KMS-11 (cell line): ENCODE measurements at regions not wholly inside any gene's neighbourhood (a gene's known extent, or its start where the extent isn't known, plus 50 kb on each side); places are given as distances from the start of the nearest gene placed in this dataset.

Experiments used
- H2AFZ ChIP-seq: fragments of 200-600 bp; sonication (generic); 2 replicates; pipeline ENCODE4 v1.6.1; 2016; ENCODE audit warnings: antibody characterized with exemption, mixed run types, low read depth
- H3K27ac ChIP-seq: fragments of 200-600 bp; sonication (generic); 2 replicates; pipeline ENCODE4 v1.6.1; 2016; ENCODE audit warnings: mild to moderate bottlenecking, mixed run types
- H3K27me3 ChIP-seq: fragments of 200-600 bp; sonication (generic); 2 replicates; pipeline ENCODE4 v1.6.1; 2017; ENCODE audit warnings: mild to moderate bottlenecking, low read depth, mixed run types, moderate library complexity; ENCODE audit not compliant: insufficient read depth
- H3K36me3 ChIP-seq: fragments of 200-600 bp; sonication (generic); 2 replicates; pipeline ENCODE4 v1.6.1; 2017; ENCODE audit warnings: mild to moderate bottlenecking, mixed run types; ENCODE audit not compliant: insufficient read depth
- H3K4me1 ChIP-seq: fragments of 200-600 bp; sonication (generic); 2 replicates; pipeline ENCODE4 v1.6.1; 2016; ENCODE audit warnings: mild to moderate bottlenecking, low read depth, mixed run types; ENCODE audit not compliant: poor library complexity, severe bottlenecking
- H3K4me2 ChIP-seq: fragments of 200-600 bp; sonication (generic); 2 replicates; pipeline ENCODE4 v1.7.0; 2016; ENCODE audit warnings: mild to moderate bottlenecking, mixed run types
- H3K4me3 ChIP-seq: fragments of 200-600 bp; sonication (generic); IDR thresholded peaks from 2 replicates; pipeline ENCODE4 v1.6.1; 2017; ENCODE audit warnings: low read depth, low read length, mixed read lengths; ENCODE audit not compliant: insufficient read depth
- H3K79me2 ChIP-seq: fragments of 200-600 bp; sonication (generic); 2 replicates; pipeline ENCODE4 v1.6.1; 2016; ENCODE audit warnings: low read depth, mixed run types; ENCODE audit not compliant: insufficient read depth
- H3K9ac ChIP-seq: fragments of 200-600 bp; sonication (generic); 2 replicates; pipeline ENCODE4 v1.6.1; 2016; ENCODE audit warnings: mild to moderate bottlenecking, mixed run types
- H4K20me1 ChIP-seq: fragments of 200-600 bp; sonication (generic); 2 replicates; pipeline ENCODE4 v1.6.1; 2016; ENCODE audit warnings: mild to moderate bottlenecking, mixed run types; ENCODE audit not compliant: insufficient read depth
- CTCF ChIP-seq: fragments of 200-600 bp; sonication (generic); conservative IDR thresholded peaks from 2 replicates; pipeline ENCODE4 v1.6.1; 2017; ENCODE audit warnings: low read depth, mild to moderate bottlenecking, antibody characterized with exemption, low read length, moderate library complexity, mixed read lengths

GRCh38 chr6:141451181-141451510 is 681.6 kb upstream of the GJE1 start:
- Histone ChIP-seq H3K4me3 (no peak overlapping the region), H3K27ac (no peak overlapping the region), H2AFZ (no peak overlapping the region), H3K27me3 (no peaks in the 10 kb centered on the region), H4K20me1 (no peaks in the 10 kb centered on the region), H3K4me1 (no peaks in the 10 kb centered on the region), H3K9ac (no peak overlapping the region), H3K4me2 (no peak overlapping the region), H3K79me2 (no peaks in the 10 kb centered on the region), H3K36me3 (no peaks in the 10 kb centered on the region)
- no peak for TF ChIP-seq CTCF

DNA sequence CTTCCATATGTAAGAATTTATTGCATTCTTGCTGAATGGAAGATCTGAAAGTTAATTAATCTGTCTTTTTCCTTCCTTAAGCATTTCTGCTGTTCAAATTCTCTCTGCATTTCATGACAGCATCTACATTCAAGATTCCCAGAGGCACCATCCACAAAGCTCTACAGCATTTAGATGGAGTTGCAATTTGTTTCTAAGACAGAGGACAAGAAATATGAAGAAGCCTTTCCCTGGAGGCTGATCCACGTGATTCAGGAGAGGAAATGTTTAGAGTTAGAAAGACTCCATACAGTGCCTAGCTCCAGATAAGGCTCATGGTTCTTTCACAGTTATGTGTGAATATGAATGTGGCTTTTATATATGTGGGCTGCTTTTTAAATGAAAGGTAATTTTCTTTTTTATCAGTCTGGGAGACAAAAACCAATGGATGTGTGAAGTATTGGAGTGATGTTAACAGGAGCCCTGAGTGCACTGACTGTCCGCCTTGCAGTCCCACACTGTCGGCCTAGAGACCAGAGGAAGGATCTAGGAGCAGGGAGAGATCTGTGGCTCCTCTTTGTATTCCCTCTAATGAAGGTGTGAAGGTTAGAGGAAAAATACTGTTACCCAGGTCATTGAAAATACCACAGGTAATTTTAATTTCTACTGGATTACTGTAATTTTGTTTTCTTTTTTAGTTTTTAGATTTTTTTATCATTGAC is 686.6 kb upstream of the GJE1 start:
- Histone ChIP-seq H2AFZ (no peak overlapping the region), H3K9ac (no peak overlapping the region), H3K27me3 (no peaks in the 10 kb centered on the region), H3K4me1 (no peaks in the 10 kb centered on the region), H3K4me2 (no peak overlapping the region), H3K36me3 (no peaks in the 10 kb centered on the region), H4K20me1 (no peaks in the 10 kb centered on the region), H3K4me3 (no peak overlapping the region), H3K79me2 (no peaks in the 10 kb centered on the region), H3K27ac (no peak overlapping the region)
- TF ChIP-seq CTCF = no peak

DNA sequence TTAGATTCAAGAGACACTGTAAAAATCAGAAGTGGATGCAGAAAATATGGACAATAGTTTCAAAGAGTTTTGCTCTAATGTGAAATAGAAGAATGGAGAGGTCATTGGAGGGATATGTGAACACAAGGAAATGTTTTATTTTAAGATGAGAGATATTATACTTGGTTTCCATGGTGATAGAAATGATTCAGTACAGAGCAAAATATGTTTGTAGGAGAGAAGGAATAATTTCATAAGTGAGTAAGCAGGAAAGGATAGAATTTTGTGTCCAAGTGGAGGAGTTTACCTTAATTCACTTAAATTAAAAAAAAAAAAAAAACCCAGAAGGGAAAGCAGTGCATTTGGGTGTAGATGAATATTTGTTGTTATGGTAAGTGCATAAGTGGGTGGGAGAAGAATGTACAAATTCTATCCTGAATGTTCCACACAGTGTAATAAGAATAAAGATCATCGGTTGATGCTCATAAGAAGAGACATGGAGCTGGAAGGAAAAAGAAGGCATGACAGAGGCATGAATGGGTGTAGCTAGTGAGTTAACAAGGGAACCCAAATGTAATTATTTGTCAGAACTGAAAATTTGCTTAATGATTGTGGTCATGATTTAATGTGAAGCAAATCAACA is 688.9 kb upstream of the GJE1 start:
- H3K27ac ChIP-seq = no peak overlapping the region
- H3K4me3 ChIP-seq = no peak overlapping the region
- no peak overlapping the region for H3K9ac ChIP-seq
- no peaks in the 10 kb centered on the region for H3K27me3 ChIP-seq
- H2AFZ ChIP-seq = no peak overlapping the region
- no peaks in the 10 kb centered on the region for H4K20me1 ChIP-seq
- TF ChIP-seq CTCF = no peak
- no peak overlapping the region for H3K4me2 ChIP-seq
- no peaks in the 10 kb centered on the region for H3K36me3 ChIP-seq
- H3K4me1 ChIP-seq = no peaks in the 10 kb centered on the region
- H3K79me2 ChIP-seq = no peaks in the 10 kb centered on the region

DNA sequence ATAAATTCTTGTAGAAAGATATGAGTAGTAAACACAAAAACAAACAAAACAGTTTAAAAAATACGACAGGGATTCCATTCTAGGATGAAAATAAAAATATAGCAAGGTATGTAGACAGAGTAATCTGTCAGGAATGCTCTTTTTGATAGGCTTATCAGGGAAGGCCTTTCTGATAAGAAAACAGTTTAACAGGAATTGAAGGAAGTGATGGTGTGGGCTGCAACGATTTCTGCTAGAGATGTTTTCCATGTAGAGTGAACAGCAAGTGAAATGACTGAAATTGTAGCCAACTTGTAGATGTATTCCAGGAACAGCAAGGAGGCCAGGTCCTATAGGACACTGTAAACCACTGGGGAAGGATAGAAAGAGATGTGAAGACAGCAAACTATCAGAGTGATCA is 689.7 kb upstream of the GJE1 start:
- no peaks in the 10 kb centered on the region for H3K79me2 ChIP-seq
- no peaks in the 10 kb centered on the region for H3K4me1 ChIP-seq
- H3K27me3 ChIP-seq = no peaks in the 10 kb centered on the region
- H3K4me3 ChIP-seq = no peak overlapping the region
- no peaks in the 10 kb centered on the region for H4K20me1 ChIP-seq
- no peak for TF ChIP-seq CTCF
- H2AFZ ChIP-seq = no peak overlapping the region
- H3K9ac ChIP-seq = no peak overlapping the region
- no peak overlapping the region for H3K27ac ChIP-seq
- H3K36me3 ChIP-seq = no peaks in the 10 kb centered on the region
- H3K4me2 ChIP-seq = no peak overlapping the region
